Heart left ventricle (tissue), 16 donors: ENCODE measurements at regions not wholly inside any gene's neighbourhood (a gene's known extent, or its start where the extent isn't known, plus 50 kb on each side); places are given as distances from the start of the nearest gene placed in this dataset.

Experiments used
- ATAC-seq, 4 donors: fragments of 200-7000 bp; cut with Tn5 transposase; one replicate each; pipeline ENCODE4 v1.9.1; 2020 to 2022; ENCODE audit warnings: moderate library complexity in 4 of 4, mild to moderate bottlenecking in 3 of 4, moderate number of reproducible peaks in 1 of 4
- DNase-seq, 5 donors: peaks; one replicate each; pipeline ENCODE4 v3.0.0-alpha.2; 2020
- H3K27ac ChIP-seq, 12 donors: fragments of 200-600 bp; sonication (generic) in 4 of 12; one replicate each; pipeline versions ENCODE4 v1.5.0 to v1.8.0; 2016 to 2022; ENCODE audit warnings: mild to moderate bottlenecking in 2 of 12
- H3K27me3 ChIP-seq, 9 donors: fragments of 200-600 bp; sonication (generic) in 2 of 9; one replicate each; pipeline versions ENCODE4 v1.5.1 to v1.8.0; 2016 to 2022; ENCODE audit warnings: mild to moderate bottlenecking in 3 of 9
- H3K36me3 ChIP-seq, 9 donors: fragments of 200-600 bp; sonication (generic) in 2 of 9; one replicate each; pipeline versions ENCODE4 v1.5.0 to v1.8.0; 2018 to 2022; ENCODE audit warnings: mild to moderate bottlenecking in 2 of 9
- H3K4me1 ChIP-seq, 12 donors: fragments of 200-600 bp; sonication (generic) in 4 of 12; one replicate each; pipeline versions ENCODE4 v1.5.0 to v1.8.0; 2016 to 2022; ENCODE audit warnings: mild to moderate bottlenecking in 3 of 12
- H3K4me3 ChIP-seq, 12 donors: fragments of 200-600 bp; sonication (generic) in 4 of 12; one replicate each; pipeline versions ENCODE4 v1.5.0 to v1.8.0; 2017 to 2022; ENCODE audit warnings: mild to moderate bottlenecking in 9 of 12, moderate library complexity in 4 of 12
- H3K9me3 ChIP-seq, 12 donors: fragments of 200-600 bp; sonication (generic) in 4 of 12; one replicate each; pipeline versions ENCODE4 v1.5.0 to v1.8.0; 2016 to 2022; ENCODE audit warnings: mild to moderate bottlenecking in 1 of 12
- CTCF ChIP-seq, 12 donors: fragments of 200-600 bp; sonication (generic) in 4 of 12; IDR thresholded peaks; one replicate each; pipeline versions ENCODE4 v1.5.0 to v1.8.0; 2018 to 2022; ENCODE audit warnings: antibody characterized with exemption in 12 of 12, mild to moderate bottlenecking in 5 of 12
- POLR2A ChIP-seq, 2 donors: fragments of 450-650 bp; IDR thresholded peaks; one replicate each; pipeline ENCODE4 v1.6.1; 2017; ENCODE audit warnings: antibody characterized with exemption in 2 of 2, mild to moderate bottlenecking in 2 of 2, moderate library complexity in 2 of 2
- WGBS, 4 donors: extraction: QIAGEN DNeasy Blood & Tissue Kit in 2 of 4; methylation state at CpG; one replicate each; pipeline versions ENCODE4 v1.1.5 to v1.1.7; 2013 to 2018; 5-methylcytosine and 5-hydroxymethylcytosine counted together
- intact Hi-C, 10 donors: fragments of 100-400 bp; cut with DNase I; formaldehyde crosslinking; loops; one replicate each; pipeline versions ENCODE4 v1.11.1 to v1.14.2; 2022
- donor health status: ischemic (EF 13 %, LVEDD 7.1; RV severe dilation, severe dysfunction).
- donor health status: healthy with polysubstance abuse.
- donor health status: DM: no; HTN: yes; CAD: no.
- donor health status: DM: no; HTN: no; CAD: no.
- donor health status: ischemic (EF 25% LVEDD 6.9; RV normal size, moderate dysfunction).
- donor health status: ischemic (EF 25% LVEDD 5.7; RV mildly dilated, moderate dysfunction).
- donor health status: healthy.
- donor health status: DM: yes; HTN: yes; CAD: no.
- donor health status: ischemic (EF 35%, LVEDD 5.7; RV mildly dilated, moderate dysfunction).
- donor health status: nonischemic (EF 11% LVEDD 7.7; RV severe dilation, severe dysfunction).
- donor health status: DM: yes; HTN: yes; CAD: no.
- donor health status: PGD.
- donor health status: ischemic (EF 29% LVEDD 5.4; RV normal size, mild dysfunction).
- donor health status: nonischemic (EF 23%, LVEDD 6.1; RV moderate dilation, normal function).

GRCh38 chr20:50251992-50252511 lies 61.4 kb downstream of the CEBPB start:
- no peak overlapping the region for H3K4me3 ChIP-seq
- no peaks in the 10 kb centered on the region for H3K9me3 ChIP-seq
- 84 to 90% (median 86%) methylated on average over 7 of the region's 7 CpGs for WGBS, 4 donors
- TF ChIP-seq CTCF (IDR thresholded peaks at IDR 0.05) (no peak), POLR2A (IDR thresholded peaks at IDR 0.05) (no peak)
- H3K27me3 ChIP-seq, result no peaks in the 10 kb centered on the region
- ATAC-seq, result no peak
- peak in 1 of 5 donors; percentile 1 for DNase-seq
- no peaks in the 10 kb centered on the region for H3K36me3 ChIP-seq
- intact Hi-C loops, result loop anchor here in 1 of 10 donors (5.0 kb wide), 1 partner anchor 40 kb away; no protein-coding TSS in a partner anchor
- H3K27ac ChIP-seq, result no peak overlapping the region
- H3K4me1 ChIP-seq, result no peaks in the 10 kb centered on the region

- no peaks in the 10 kb centered on the region for H3K36me3 ChIP-seq
- no peaks in the 10 kb centered on the region for H3K4me1 ChIP-seq
- no peak overlapping the region for H3K4me3 ChIP-seq
- no peak overlapping the region for H3K27ac ChIP-seq
- intact Hi-C loops, result loop anchor here in 1 of 10 donors (5.0 kb wide), 1 partner anchor 40 kb away; no protein-coding TSS in a partner anchor
- ATAC-seq (no peak), DNase-seq (peak in 1 of 5 donors; percentile 1)
- TF ChIP-seq CTCF (IDR thresholded peaks at IDR 0.05), result no peak
- no peak for TF ChIP-seq POLR2A (IDR thresholded peaks at IDR 0.05)
- H3K9me3 ChIP-seq, result no peaks in the 10 kb centered on the region
- no peaks in the 10 kb centered on the region for H3K27me3 ChIP-seq
- 85 to 93% (median 88%) methylated on average over 6 to 7 of the region's 7 CpGs for WGBS, 4 donors
Observed at GRCh38 chr20:50252701-50253100, 62.1 kb downstream of the CEBPB start.

GRCh38 chr20:50253101-50253500 lies 62.5 kb downstream of the CEBPB start:
- 93 to 97% (median 94%) methylated on average over 10 of the region's 10 CpGs for WGBS, 4 donors
- TF ChIP-seq POLR2A (IDR thresholded peaks at IDR 0.05), result no peak
- no peak for TF ChIP-seq CTCF (IDR thresholded peaks at IDR 0.05)
- Histone ChIP-seq H3K4me1 (no peaks in the 10 kb centered on the region), H3K27me3 (no peaks in the 10 kb centered on the region), H3K36me3 (no peaks in the 10 kb centered on the region), H3K9me3 (no peaks in the 10 kb centered on the region), H3K4me3 (no peak overlapping the region), H3K27ac (no peak overlapping the region)
- ATAC-seq (no peak), DNase-seq (peak in 1 of 5 donors; percentile 4)
- intact Hi-C loops, result loop anchor here in 1 of 10 donors (5.0 kb wide), 1 partner anchor 41 kb away; no protein-coding TSS in a partner anchor

GRCh38 chr20:50254466-50255079 lies 63.9 kb downstream of the CEBPB start:
- Histone ChIP-seq H3K36me3 (no peaks in the 10 kb centered on the region), H3K4me1 (peaks cover 0 to 11% (median 0%) of the 10 kb centered on the region in 12 donors), H3K27ac (no peak overlapping the region), H3K27me3 (no peaks in the 10 kb centered on the region), H3K4me3 (no peak overlapping the region), H3K9me3 (no peaks in the 10 kb centered on the region)
- intact Hi-C loops, result loop anchor here in 1 of 10 donors (5.0 kb wide), 1 partner anchor 42 kb away; no protein-coding TSS in a partner anchor
- no peak for TF ChIP-seq POLR2A (IDR thresholded peaks at IDR 0.05)
- TF ChIP-seq CTCF (IDR thresholded peaks at IDR 0.05), result no peak
- DNase-seq (no peak), ATAC-seq (no peak)
- WGBS, 4 donors, result 77 to 84% (median 78%) methylated on average over 11 of the region's 11 CpGs
